Stimulated activated naive B cell treated with anti-CD40 and anti-IgM and Interleukin-4, amounts not matched to agents 10 μg/mL and 1 μg/mL and 100 μg/mL, for 72 hours (primary cell): ENCODE measurements at regions not wholly inside any gene's neighbourhood (a gene's known extent, or its start where the extent isn't known, plus 50 kb on each side); places are given as distances from the start of the nearest gene placed in this dataset.

ENCODE experiments used
- ATAC-seq, 2 donors: fragments of 150-1000 bp; cut with Tn5 transposase; replicated peaks; 2 replicates each; pipeline ENCODE4 v1.10.0; 2021; ENCODE audit warnings: moderate library complexity in 1 of 2
- DNase-seq: peaks from one replicate; pipeline ENCODE4 v3.0.0; 2021
- H3K27ac Mint-ChIP-seq: one replicate; pipeline ENCODE4 v1.8.0; 2022; ENCODE audit warnings: mild to moderate bottlenecking, mixed read lengths
- H3K27me3 Mint-ChIP-seq, 2 donors: one replicate each; pipeline ENCODE4 v1.8.0; 2022; ENCODE audit warnings: mixed read lengths in 2 of 2
- H3K36me3 Mint-ChIP-seq, 2 donors: one replicate each; pipeline ENCODE4 v1.8.0; 2022; ENCODE audit warnings: mixed read lengths in 2 of 2, mild to moderate bottlenecking in 1 of 2
- H3K4me1 Mint-ChIP-seq, 2 donors: one replicate each; pipeline ENCODE4 v1.8.0; 2022; ENCODE audit warnings: mixed read lengths in 2 of 2, mild to moderate bottlenecking in 1 of 2
- H3K4me3 Mint-ChIP-seq, 2 donors: one replicate each; pipeline ENCODE4 v1.8.0; 2022; ENCODE audit warnings: mild to moderate bottlenecking in 2 of 2, mixed read lengths in 2 of 2, moderate library complexity in 1 of 2
- H3K9me3 Mint-ChIP-seq, 2 donors: one replicate each; pipeline ENCODE4 v1.8.0; 2022; ENCODE audit warnings: mixed read lengths in 2 of 2, mild to moderate bottlenecking in 1 of 2

DNA sequence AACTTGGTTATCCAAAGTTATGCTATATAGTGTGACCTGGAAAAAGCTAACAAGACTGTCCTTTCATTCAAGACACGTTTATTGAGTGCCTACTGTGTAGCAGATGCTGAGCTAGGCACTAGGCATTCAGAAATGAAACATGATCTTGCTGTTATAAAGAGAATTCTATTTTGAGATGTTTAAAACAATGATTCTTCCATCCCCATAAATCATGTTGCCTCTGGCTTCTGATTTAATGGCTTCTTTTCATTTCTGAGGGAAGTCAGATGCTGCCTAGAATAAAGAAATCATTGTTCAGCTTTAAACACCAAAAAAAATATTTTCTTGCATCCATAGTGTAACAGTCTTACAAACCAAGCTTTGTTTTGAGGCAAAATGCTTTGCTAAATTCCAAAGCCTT lies 620.9 kb upstream of the UBE2E2 start:
- no peak for ATAC-seq

GRCh38 chr3:22585504-22585903 lies 617.6 kb upstream of the UBE2E2 start:
- H3K36me3 Mint-ChIP-seq: no peaks in the 10 kb centered on the region

More for the DNA sequence above, 620.9 kb upstream of the UBE2E2 start:
- Mint-ChIP-seq H3K27me3 (peaks cover 0 to 3% of the 10 kb centered on the region in 2 donors), H3K27ac (no peak overlapping the region), H3K9me3 (peaks cover 0 to 3% of the 10 kb centered on the region in 2 donors), H3K4me1 (no peaks in the 10 kb centered on the region), H3K4me3 (no peak overlapping the region), H3K36me3 (no peaks in the 10 kb centered on the region)
- no peak for DNase-seq

DNA sequence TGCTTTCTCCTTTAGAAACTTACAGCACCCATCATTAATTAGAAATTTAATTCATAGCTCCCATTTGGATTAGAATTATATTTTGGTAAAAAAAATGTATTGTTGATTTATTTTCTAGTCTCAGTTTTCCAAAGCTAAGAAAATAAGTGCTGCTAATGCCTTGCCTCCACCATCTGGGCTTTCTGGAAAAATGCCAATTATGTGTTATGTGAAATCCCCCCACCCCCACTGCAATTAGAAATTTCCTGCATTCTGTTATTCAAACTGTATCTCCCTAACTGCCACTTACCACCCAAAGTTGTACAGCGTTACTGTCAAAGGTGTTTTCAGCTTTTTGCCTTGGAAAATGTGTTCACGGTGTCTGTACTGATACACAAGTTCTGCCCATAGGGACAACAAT lies 617.2 kb upstream of the UBE2E2 start:
- ATAC-seq (no peak), DNase-seq (no peak)
- H3K27ac Mint-ChIP-seq: no peak overlapping the region
- no peaks in the 10 kb centered on the region for H3K36me3 Mint-ChIP-seq
- peaks cover 0 to 3% of the 10 kb centered on the region in 2 donors for H3K9me3 Mint-ChIP-seq
- no peaks in the 10 kb centered on the region for H3K4me1 Mint-ChIP-seq
- H3K4me3 Mint-ChIP-seq: no peak overlapping the region
- peaks cover 0 to 6% of the 10 kb centered on the region in 2 donors for H3K27me3 Mint-ChIP-seq

More at GRCh38 chr3:22585504-22585903, 617.6 kb upstream of the UBE2E2 start:
- Mint-ChIP-seq H3K27ac (no peak overlapping the region), H3K4me1 (no peaks in the 10 kb centered on the region), H3K4me3 (no peak overlapping the region), H3K9me3 (peaks cover 0 to 3% of the 10 kb centered on the region in 2 donors), H3K27me3 (peaks cover 0 to 6% of the 10 kb centered on the region in 2 donors)
- no peak for DNase-seq
- ATAC-seq: no peak

- Mint-ChIP-seq H3K36me3 (no peaks in the 10 kb centered on the region), H3K4me1 (no peaks in the 10 kb centered on the region), H3K9me3 (peaks cover 0 to 3% of the 10 kb centered on the region in 2 donors), H3K27me3 (peaks cover 0 to 6% of the 10 kb centered on the region in 2 donors), H3K27ac (no peak overlapping the region), H3K4me3 (no peak overlapping the region)
- no peak for ATAC-seq
- no peak for DNase-seq
Observed at GRCh38 chr3:22587446-22587845, 615.7 kb upstream of the UBE2E2 start.

GRCh38 chr3:22593638-22594037 lies 609.5 kb upstream of the UBE2E2 start:
- no peak for ATAC-seq
- H3K4me3 Mint-ChIP-seq: no peak overlapping the region
- no peaks in the 10 kb centered on the region for H3K36me3 Mint-ChIP-seq
- no peak for DNase-seq
- no peaks in the 10 kb centered on the region for H3K4me1 Mint-ChIP-seq
- peaks cover 0 to 9% of the 10 kb centered on the region in 2 donors for H3K9me3 Mint-ChIP-seq
- no peak overlapping the region for H3K27ac Mint-ChIP-seq
- H3K27me3 Mint-ChIP-seq: peaks cover 3 to 20% of the 10 kb centered on the region in 2 donors

DNA sequence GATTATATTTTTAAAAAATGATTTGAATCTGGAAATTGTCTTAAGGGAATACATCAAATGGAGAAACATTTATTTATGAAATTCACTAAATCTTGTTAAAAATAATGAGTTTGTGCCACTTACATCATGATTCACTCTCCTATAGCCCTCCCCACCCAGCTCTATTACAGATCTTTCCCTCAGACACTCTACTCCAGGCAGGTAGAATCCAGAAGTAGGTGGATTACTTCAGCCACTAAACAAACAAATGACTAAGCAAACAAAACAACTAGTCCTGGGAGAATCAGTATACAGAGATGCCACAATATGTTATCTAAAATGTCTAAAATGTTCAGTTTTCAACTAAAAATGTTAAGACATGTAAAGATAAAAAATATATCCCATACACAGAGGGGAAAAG lies 608.1 kb upstream of the UBE2E2 start:
- ATAC-seq (no peak), DNase-seq (no peak)
- no peaks in the 10 kb centered on the region for H3K4me1 Mint-ChIP-seq
- H3K4me3 Mint-ChIP-seq: no peak overlapping the region
- no peaks in the 10 kb centered on the region for H3K36me3 Mint-ChIP-seq
- peaks cover under 1 to 20% of the 10 kb centered on the region in 2 donors for H3K27me3 Mint-ChIP-seq
- H3K9me3 Mint-ChIP-seq: peaks cover 0 to 9% of the 10 kb centered on the region in 2 donors
- H3K27ac Mint-ChIP-seq: no peak overlapping the region

GRCh38 chr3:22606461-22606860 lies 596.7 kb upstream of the UBE2E2 start:
- H3K27me3 Mint-ChIP-seq: no peaks in the 10 kb centered on the region
- no peak overlapping the region for H3K4me3 Mint-ChIP-seq
- ATAC-seq (no peak), DNase-seq (no peak)
- no peaks in the 10 kb centered on the region for H3K36me3 Mint-ChIP-seq
- no peak overlapping the region for H3K27ac Mint-ChIP-seq
- H3K9me3 Mint-ChIP-seq: peaks cover 0 to 2% of the 10 kb centered on the region in 2 donors
- H3K4me1 Mint-ChIP-seq: no peaks in the 10 kb centered on the region

DNA sequence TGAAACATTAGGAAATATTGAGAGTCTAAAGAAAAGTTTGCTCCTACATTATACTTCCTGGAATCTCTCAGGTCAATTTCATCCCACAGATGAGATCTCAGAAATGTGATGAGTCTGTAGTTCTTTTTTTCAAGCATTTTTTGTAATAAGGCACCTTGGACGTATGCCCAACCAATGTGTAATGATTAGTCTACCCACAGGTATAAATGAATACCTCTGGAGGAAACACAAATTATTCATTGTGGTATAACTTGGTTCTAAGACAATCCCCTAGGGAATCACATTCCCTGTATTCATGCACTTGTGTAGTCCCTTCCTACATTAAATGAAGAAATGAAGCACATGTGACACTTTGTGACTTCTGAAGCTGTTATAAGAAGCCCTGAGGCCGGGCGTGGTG lies 596.2 kb upstream of the UBE2E2 start:
- Mint-ChIP-seq H3K9me3 (peaks cover 0 to 2% of the 10 kb centered on the region in 2 donors), H3K27ac (no peak overlapping the region), H3K27me3 (no peaks in the 10 kb centered on the region), H3K4me1 (no peaks in the 10 kb centered on the region), H3K36me3 (no peaks in the 10 kb centered on the region), H3K4me3 (no peak overlapping the region)
- ATAC-seq (no peak), DNase-seq (no peak)

- no peak for DNase-seq
- Mint-ChIP-seq H3K27me3 (no peaks in the 10 kb centered on the region), H3K36me3 (no peaks in the 10 kb centered on the region)
Observed at GRCh38 chr3:22608093-22608492, 595.0 kb upstream of the UBE2E2 start.

GRCh38 chr3:22608721-22609120 lies 594.4 kb upstream of the UBE2E2 start:
- Mint-ChIP-seq H3K36me3 (no peaks in the 10 kb centered on the region), H3K9me3 (peaks cover 0 to 2% of the 10 kb centered on the region in 2 donors), H3K4me3 (no peak overlapping the region), H3K27ac (no peak overlapping the region), H3K4me1 (no peaks in the 10 kb centered on the region), H3K27me3 (no peaks in the 10 kb centered on the region)
- DNase-seq (no peak), ATAC-seq (no peak)

More at GRCh38 chr3:22608093-22608492, 595.0 kb upstream of the UBE2E2 start:
- Mint-ChIP-seq H3K27ac (no peak overlapping the region), H3K9me3 (peaks cover 0 to 2% of the 10 kb centered on the region in 2 donors), H3K4me3 (no peak overlapping the region), H3K4me1 (no peaks in the 10 kb centered on the region)
- no peak for ATAC-seq

DNA sequence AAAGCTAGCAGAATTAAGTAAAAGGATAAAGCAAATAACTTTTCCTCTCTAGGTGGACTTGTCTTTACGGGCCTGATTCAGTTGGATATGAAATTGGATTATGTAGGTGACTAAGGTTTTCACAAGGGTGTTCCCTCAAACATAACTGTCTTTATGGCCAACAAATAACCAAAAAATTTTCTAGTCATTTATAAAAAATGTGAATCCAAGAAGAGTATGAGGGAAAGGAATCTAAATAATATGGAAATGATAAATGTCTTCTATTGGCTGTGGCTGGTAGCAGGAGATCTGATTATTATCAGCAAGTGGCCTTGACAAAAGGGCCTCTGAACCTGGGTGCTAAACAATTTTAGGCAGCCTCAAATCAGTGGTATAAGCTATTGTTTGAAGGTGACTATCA lies 594.0 kb upstream of the UBE2E2 start:
- H3K27me3 Mint-ChIP-seq: peaks cover 0 to 1% of the 10 kb centered on the region in 2 donors
- peaks cover 0 to 2% of the 10 kb centered on the region in 2 donors for H3K9me3 Mint-ChIP-seq
- H3K36me3 Mint-ChIP-seq: no peaks in the 10 kb centered on the region
- H3K4me3 Mint-ChIP-seq: no peak overlapping the region
- H3K4me1 Mint-ChIP-seq: no peaks in the 10 kb centered on the region
- H3K27ac Mint-ChIP-seq: no peak overlapping the region
- no peak for DNase-seq
- ATAC-seq: no peak

DNA sequence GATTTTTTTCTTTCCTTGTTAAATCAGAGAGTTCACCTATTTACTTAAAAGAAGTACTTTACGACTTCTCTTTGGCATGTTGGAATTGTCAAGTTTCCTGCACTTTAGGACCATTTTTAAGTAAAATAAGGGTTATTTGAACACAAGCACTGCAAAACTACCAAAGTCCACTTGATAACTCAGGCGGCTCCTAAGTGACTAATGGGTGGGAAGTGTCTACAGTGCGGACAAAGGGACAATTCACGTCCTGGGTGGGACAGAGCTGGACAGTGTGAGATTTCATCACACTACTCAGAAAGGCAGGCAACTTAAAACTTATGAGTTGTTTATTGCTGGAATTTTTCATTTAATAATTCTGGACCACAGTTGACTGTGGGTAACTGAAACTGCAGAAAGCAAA lies 590.2 kb upstream of the UBE2E2 start:
- H3K27me3 Mint-ChIP-seq: peaks cover 0 to 10% of the 10 kb centered on the region in 2 donors
- ATAC-seq (no peak), DNase-seq (no peak)
- H3K4me3 Mint-ChIP-seq: no peak overlapping the region
- H3K9me3 Mint-ChIP-seq: peaks cover 0 to 2% of the 10 kb centered on the region in 2 donors
- H3K36me3 Mint-ChIP-seq: no peaks in the 10 kb centered on the region
- H3K4me1 Mint-ChIP-seq: no peaks in the 10 kb centered on the region
- no peak overlapping the region for H3K27ac Mint-ChIP-seq

DNA sequence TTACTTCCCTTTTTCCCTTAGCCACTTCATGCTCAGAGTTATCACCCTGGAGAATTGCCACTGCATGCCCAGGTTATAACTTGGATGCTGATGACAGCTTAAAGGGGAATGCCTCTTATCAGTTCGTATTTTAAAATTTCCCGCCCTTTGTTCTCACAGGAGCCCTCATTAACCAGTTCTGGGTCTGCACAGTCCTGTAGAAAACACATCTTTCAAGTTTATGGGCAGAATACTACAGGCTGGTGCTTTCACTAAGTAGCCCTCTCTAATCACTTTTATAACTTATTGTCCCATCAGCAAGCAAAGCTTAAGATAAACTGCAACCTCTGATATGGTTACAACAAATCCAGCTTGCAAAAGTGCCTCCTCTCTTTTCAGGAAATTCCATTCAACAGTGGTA lies 587.3 kb upstream of the UBE2E2 start:
- Mint-ChIP-seq H3K27ac (no peak overlapping the region), H3K36me3 (no peaks in the 10 kb centered on the region), H3K9me3 (peaks cover 0 to 2% of the 10 kb centered on the region in 2 donors), H3K4me3 (no peak overlapping the region), H3K4me1 (no peaks in the 10 kb centered on the region), H3K27me3 (peaks cover 0 to 10% of the 10 kb centered on the region in 2 donors)
- ATAC-seq: no peak
- DNase-seq: no peak

GRCh38 chr3:22617372-22617771 lies 585.8 kb upstream of the UBE2E2 start:
- Mint-ChIP-seq H3K9me3 (no peaks in the 10 kb centered on the region), H3K36me3 (no peaks in the 10 kb centered on the region), H3K27me3 (peaks cover 0 to 10% of the 10 kb centered on the region in 2 donors), H3K4me1 (no peaks in the 10 kb centered on the region), H3K4me3 (no peak overlapping the region), H3K27ac (no peak overlapping the region)
- ATAC-seq: no peak
- no peak for DNase-seq

DNA sequence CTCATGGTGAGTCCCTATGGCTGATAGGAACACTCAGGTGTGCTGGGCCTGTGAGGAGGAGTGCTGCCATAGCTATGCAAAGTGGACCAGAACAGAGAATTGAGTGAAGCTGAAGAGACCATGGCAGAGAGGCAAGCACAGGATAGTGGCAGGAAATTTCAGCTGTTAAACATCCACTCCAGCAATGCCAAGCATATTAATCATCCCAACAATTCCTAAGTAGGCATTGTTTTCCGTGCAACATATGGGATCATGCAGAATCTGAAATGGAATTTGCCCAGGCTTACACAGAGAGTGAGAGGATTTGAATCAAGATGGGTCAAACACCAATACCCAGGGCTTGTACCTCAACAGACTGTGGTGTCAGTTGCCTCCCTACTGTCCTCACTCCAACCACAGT lies 582.6 kb upstream of the UBE2E2 start:
- H3K27ac Mint-ChIP-seq: no peak overlapping the region
- peaks cover 0 to 3% of the 10 kb centered on the region in 2 donors for H3K9me3 Mint-ChIP-seq
- ATAC-seq (no peak), DNase-seq (no peak)
- H3K4me3 Mint-ChIP-seq: no peak overlapping the region
- no peaks in the 10 kb centered on the region for H3K4me1 Mint-ChIP-seq
- H3K36me3 Mint-ChIP-seq: no peaks in the 10 kb centered on the region
- no peaks in the 10 kb centered on the region for H3K27me3 Mint-ChIP-seq
